Activated CD4-positive, alpha-beta T cell treated with anti-CD3 and anti-CD28 coated beads, Interleukin-2, amount 50 U/mL, for 1 hour (primary cell): ENCODE measurements at regions not wholly inside any gene's neighbourhood (a gene's known extent, or its start where the extent isn't known, plus 50 kb on each side); places are given as distances from the start of the nearest gene placed in this dataset.

Source experiments
- DNase-seq: peaks from one replicate; pipeline ENCODE4 v3.0.0-alpha.2; 2020

GRCh38 chr3:23035927-23036640 lies 167.0 kb upstream of the UBE2E2 start:
- DNase-seq: no peak

GRCh38 chr3:23036728-23037127 lies 166.4 kb upstream of the UBE2E2 start:
- no peak for DNase-seq

DNA sequence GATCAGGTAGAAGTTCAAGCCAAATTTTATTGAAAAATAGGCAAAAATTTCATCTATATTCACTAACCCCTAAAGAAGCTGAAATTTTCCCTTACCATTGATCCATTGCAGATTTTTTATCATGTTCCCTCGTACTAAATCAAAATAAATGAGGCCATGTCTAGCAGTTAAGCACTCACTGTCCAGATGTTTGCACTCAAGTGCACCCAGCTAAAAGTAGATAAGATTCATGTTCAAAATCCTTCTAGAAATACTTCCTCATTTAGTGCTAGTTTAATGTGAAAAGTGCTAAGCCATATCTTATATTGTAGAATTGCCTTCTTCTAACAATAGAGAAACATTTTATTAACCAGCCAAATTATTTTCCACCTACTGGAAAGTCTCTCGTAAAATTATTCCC lies 164.7 kb upstream of the UBE2E2 start:
- DNase-seq: no peak

DNA sequence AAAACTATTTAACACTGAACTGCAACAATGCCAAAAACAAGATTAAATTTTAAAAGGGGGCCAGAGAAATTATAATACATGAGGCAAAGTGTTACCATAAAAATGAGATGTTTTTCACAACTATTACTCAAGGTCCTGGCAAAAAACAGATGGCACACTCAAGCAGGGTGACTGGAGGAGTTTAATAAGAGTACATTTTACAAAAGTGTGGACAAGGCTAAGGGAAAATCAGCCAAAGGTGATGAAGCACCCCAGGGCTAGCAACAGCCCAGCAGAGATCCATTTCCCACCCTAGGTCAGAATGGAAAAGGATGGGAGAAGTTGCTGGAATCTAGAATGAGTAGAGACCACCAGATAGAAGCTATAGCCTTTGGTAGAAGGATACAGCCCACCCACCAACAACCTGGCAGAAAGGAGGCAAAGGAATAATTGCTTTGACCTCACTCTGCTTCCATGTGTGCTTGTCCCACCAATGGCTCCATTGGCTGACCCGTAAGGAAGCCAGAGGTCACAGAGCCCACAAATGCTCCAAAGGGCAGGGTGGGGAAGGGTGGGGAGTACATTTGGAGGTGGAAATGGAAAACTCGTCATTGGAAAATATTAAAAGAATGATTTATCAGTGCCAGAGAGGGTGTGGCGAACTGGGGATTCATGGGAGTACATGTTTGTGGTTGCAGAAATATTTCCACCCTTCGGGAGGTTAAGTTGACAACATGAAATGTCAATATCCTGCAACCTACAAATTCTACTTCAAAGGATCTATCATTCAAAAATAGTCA lies 161.0 kb upstream of the UBE2E2 start:
- no peak for DNase-seq

DNA sequence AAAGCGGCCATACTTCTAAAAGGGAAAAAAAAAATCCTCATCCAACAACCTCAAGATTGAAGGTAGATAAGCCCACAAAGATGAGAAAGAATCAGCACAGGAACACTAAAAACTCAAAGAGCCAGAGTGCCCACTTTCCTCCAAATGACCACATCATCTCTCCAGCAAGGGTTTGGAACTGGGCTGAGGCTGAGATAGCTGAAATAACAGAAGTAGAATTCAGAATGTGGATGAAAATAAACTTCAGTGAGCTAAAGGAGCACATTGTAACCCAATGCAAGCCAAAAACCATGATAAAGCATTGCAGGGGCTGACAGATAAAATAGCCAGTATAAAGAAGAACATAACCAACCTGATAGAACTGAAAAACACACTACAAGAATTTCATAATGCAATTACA lies 158.7 kb upstream of the UBE2E2 start:
- DNase-seq: no peak

- no peak for DNase-seq
Observed at GRCh38 chr3:23046536-23046935, 156.6 kb upstream of the UBE2E2 start.

GRCh38 chr3:23051240-23052140 lies 151.6 kb upstream of the UBE2E2 start:
- no peak for DNase-seq

DNA sequence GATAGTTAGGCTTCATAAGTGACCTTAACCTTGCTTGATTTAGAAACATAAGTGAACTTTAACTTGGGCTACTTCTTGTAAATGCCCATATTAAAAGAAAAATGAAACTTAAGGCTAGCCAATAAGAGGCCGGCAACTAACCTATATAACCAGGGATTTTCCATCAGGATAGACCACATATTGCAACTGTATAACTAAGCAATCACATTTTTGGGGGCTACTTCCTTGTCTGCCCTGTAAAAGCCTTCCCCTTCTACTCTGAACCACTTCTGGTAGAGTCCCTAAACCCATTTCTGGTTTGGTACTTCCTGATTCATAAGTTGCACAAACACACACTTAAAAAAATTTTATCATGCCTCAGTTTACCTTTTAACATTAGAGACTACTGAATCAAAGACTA lies 150.9 kb upstream of the UBE2E2 start:
- DNase-seq: no peak

DNA sequence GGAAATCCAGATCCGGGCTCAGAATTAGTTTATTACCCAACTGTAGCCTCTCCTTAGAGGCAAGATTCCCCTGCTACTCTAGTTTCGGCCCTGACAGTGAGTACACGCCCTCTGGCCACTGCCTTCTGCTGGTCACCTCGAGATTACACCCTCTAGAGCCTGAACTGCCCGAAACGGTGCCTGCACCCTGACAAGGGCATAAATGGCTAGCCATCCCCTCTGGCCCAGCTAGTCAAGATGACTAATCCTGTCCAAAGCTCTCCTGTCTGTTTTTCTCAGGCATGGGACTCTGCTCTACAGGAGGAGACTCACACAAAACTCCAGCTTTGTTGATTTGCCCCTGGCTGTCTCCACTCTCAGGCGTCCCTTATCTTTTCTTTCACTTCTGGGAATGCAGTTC lies 150.5 kb upstream of the UBE2E2 start:
- no peak for DNase-seq

- DNase-seq: no peak
Observed at GRCh38 chr3:23055733-23056376, 147.3 kb upstream of the UBE2E2 start.

- no peak for DNase-seq
Observed at GRCh38 chr3:23062582-23062981, 140.5 kb upstream of the UBE2E2 start.

- DNase-seq: no peak
Observed at GRCh38 chr3:23062982-23063381, 140.1 kb upstream of the UBE2E2 start.

DNA sequence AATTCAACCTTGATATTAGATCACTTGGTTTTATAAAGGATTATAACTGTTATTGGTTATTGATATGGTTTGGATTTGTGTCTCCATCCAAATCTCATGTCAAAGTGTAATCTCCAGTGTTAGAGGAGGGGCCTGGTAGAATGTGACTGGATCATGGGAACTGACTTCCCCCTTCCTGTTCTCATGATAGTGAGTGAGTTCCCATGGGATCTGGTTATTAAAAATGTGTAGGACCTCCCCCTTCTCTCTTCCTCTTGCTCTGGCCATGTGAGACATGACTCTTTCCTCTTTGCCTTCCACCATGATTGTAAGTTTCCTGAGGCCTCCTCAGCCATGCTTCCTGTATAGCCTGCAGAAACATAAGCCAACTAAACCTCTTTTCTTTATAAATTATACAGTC lies 136.0 kb upstream of the UBE2E2 start:
- DNase-seq: no peak

DNA sequence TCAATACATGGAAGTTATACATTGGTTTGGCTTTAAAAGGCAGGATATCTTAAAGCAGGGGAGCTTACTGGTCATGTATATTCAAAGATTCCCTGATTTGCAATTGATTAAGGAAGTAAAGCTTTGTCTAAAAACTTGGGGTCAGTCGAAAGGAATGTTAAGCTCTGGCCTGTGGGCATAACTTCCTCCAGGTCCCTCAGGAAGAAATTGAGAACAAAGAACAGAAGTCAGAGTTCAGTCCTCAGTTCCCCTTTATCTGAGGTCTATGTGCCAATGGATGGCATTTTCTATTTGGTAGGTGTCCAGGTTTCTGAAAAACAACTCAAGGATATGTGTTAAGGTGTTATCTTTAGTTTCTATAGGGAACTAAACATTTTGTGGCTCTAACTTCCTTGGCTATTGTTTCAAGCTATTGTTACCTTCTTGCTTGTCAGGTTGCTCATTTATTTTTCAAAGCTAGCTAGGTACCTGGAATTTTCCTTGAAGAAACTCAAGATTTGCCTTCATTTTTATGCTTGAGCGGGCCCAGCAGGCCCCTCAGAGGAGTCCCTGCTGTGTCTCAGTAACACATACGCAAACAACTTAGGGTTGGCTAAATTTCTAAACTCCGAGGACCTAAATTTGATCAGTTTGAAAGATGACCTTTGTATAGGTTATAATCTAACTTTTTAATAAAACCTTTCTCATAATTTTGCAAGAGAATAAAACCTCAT lies 135.0 kb upstream of the UBE2E2 start:
- DNase-seq: no peak

GRCh38 chr3:23071296-23071695 lies 131.8 kb upstream of the UBE2E2 start:
- DNase-seq: no peak

GRCh38 chr3:23071758-23072157 lies 131.4 kb upstream of the UBE2E2 start:
- DNase-seq: no peak

- DNase-seq: no peak
Observed at GRCh38 chr3:23072693-23073092, 130.4 kb upstream of the UBE2E2 start.

DNA sequence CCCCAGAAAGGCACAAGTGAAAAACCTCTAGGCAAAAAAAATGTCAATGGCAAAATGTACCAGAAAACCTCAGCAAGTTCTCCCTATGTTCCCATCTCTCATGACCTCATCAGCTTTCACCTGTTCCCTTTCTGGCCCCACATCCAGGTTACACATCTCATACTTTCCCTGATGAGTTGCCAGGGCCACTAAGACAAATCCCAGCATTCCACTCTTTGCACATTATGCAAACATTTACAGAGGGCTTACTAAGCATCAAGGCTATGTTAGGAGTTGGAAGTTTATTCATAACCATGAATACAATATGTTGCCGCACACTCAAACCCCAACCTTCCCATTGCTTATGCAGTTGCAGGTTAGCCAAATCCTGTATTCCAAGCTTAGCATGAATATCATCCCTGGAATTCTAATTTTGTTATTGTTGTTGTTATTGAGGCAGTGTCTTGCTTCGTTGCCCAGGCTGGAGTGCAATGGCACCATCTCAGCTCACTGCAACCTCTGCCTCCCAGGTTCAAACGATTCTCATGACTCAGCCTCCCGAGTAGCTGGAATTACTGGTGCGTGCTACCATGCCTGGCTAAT lies 129.3 kb upstream of the UBE2E2 start:
- DNase-seq: no peak

GRCh38 chr3:23075496-23075895 lies 127.6 kb upstream of the UBE2E2 start:
- DNase-seq: no peak

- no peak for DNase-seq
Observed at GRCh38 chr3:23076437-23076836, 126.7 kb upstream of the UBE2E2 start.

DNA sequence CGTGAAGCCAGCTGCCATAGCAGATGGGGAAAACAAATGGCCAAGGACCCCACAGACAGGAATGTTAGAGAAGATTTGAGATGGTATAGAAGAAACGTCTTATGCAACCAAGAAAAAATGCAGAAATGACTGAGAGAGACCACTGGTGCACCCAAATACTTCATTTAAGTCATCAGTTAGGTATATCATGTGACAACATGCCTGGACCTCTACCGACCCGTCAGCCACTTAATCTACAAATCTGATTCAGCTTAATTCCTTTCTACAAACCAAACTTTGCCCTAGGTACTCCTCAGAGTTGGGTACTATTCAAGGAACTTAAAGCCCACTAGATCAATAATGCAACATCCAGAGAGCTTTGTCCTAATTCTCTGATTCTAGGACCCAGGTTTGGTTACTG lies 126.0 kb upstream of the UBE2E2 start:
- no peak for DNase-seq

DNA sequence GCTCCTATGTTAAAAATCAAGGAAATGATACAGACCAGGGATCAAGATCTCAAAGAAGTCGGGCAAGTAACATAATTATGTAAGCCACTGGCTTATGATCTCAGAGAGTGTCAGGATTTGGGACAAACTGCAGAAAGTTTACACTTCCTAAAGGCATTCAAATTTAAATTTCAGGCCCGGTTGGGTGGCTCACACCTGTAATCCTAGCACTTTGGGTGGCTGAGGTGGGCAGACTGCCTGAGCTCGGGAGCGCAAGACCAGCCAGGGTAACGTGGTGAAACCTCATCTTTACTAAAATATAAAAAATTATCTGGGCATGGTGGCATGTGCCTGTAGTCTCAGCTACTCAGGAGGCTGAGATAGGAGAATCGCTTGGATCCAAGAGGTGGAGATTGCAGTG lies 124.4 kb upstream of the UBE2E2 start:
- no peak for DNase-seq
